GM12874 (cell line): ENCODE measurements at regions not wholly inside any gene's neighbourhood (a gene's known extent, or its start where the extent isn't known, plus 50 kb on each side); places are given as distances from the start of the nearest gene placed in this dataset.

ENCODE experiments used
- TF ChIP-seq, protein P1 (sequence below): IDR thresholded peaks from 2 replicates; pipeline ENCODE4 v1.5.1; 2011; ENCODE audit warnings: low read depth, mild to moderate bottlenecking, control low read depth, low read length, moderate library complexity; ENCODE audit not compliant: insufficient read depth

DNA sequence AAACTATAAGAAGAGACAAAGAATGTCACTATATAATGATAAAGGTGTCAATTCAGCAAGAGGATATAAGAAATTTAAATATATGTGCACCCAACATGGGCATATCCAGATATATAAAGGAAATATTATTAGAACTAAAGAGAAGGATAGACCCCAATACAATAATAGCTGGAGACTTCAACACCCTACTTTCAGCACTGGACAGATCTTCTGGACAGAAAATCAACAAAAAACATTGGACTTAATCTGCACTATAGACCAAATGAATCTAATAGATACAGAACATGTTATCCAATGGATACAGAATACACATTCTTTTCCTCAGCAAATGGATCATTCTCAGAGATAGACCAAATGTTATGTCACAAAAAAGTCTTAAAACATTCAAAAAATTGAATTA is 327.7 kb downstream of the PPP1R2C start:
- TF ChIP-seq, protein P1, sequence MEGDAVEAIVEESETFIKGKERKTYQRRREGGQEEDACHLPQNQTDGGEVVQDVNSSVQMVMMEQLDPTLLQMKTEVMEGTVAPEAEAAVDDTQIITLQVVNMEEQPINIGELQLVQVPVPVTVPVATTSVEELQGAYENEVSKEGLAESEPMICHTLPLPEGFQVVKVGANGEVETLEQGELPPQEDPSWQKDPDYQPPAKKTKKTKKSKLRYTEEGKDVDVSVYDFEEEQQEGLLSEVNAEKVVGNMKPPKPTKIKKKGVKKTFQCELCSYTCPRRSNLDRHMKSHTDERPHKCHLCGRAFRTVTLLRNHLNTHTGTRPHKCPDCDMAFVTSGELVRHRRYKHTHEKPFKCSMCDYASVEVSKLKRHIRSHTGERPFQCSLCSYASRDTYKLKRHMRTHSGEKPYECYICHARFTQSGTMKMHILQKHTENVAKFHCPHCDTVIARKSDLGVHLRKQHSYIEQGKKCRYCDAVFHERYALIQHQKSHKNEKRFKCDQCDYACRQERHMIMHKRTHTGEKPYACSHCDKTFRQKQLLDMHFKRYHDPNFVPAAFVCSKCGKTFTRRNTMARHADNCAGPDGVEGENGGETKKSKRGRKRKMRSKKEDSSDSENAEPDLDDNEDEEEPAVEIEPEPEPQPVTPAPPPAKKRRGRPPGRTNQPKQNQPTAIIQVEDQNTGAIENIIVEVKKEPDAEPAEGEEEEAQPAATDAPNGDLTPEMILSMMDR: no peak

DNA sequence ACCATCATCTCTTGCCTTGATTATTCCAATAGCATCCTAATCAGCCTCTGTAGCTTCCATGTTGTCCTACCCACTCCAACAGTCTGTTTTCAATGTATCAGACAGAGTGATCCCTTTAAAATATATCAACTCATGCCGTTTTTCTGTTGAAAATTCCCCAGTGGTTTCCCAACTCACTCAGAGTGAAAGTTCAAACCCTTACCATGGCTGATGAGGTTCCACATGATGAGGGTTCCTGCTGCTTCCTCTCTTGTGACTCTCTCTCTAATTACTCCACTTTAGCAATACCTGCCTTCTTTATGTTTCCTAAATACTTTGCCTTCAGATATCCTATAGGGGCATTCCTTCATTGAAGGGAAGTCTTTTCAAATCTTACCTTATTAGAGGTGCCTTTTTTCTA is 334.7 kb downstream of the PPP1R2C start:
- TF ChIP-seq, protein P1: no peak

DNA sequence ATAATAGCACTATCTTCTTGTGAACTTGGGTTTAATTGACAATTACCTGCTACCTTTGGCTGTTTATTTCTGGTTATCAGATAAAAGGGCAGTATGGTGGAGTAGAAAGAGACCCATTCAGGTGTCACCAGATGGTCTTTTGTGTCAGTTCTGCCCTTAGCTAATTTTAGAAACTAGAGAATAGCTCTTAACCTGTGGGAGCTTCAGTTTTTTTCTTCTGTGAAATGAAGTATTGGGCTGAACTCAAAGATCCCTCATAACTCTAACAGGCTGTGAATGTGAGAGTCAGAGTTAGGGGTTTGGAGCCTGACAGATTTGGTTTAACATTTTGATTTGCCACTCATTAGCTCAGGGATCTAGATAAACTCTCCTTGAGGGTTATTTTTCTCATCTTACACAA is 335.2 kb downstream of the PPP1R2C start:
- TF ChIP-seq, protein P1: no peak

DNA sequence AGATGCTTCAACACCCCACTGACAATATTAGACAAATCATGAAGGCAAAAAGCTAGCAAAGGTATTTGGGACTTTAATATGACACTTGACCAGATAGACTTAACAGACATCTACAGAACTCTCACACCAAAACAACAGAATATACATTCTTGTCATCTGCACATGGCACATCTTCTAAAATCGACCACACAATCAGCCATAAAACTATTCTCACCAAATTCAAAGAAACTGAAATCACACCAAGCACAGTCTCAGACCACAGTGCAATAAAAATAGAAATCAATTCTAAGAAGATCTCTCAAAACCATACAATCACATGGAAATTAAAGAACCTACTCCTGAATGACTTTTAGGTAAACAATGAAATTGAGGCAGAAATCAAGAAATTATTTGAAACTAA is 340.8 kb downstream of the PPP1R2C start:
- TF ChIP-seq, protein P1: no peak

DNA sequence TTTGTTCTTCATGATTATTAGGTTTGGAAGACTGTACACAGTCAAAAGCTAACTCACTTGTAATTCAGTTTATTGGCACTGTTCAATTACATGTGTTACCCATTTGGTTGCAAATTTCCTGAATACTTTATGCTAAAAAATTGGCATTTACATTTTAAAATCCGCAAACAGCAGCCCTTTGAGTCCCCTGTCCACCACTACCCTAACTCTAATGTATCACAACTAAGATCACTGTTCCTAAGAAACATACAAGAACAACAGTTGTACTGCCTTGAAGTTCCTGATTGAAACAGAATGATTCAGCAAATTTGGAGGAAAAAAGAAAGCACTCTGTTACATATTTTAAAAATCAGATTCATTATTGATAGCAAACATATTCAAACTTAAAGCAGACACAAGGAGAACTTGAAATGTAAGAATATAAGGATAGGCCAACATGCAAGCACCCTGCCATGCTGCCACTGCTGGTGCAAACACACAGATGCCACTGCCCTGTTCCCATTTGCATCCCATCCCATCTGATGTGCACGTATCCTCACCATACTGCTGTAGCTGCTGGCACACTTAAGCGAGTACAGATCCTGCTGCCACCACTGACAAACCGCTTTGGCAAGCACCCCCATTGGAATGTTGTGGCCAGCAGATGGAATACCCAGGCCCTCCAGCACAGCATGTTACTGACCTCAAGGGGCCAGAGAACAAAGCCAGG is 343.4 kb downstream of the PPP1R2C start:
- TF ChIP-seq, protein P1: no peak

DNA sequence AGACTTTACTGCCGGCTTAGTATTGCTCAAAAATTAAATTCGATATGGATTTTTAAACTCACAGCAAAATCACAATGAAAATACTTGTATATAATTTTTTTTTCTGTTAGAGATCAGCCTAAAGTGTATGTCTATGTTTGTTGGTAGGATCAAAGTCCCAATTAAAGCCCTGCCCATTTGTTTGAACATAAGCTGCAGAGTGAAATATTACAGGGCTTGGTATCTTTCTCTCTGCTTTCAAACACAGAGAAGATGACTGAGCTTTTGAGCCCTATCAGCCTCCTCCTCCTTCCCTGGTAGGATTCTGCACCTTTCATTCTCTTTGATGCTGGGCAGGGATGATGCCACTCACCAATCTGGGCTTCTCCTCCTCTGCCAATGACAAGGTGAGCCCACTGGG is 345.4 kb downstream of the PPP1R2C start:
- TF ChIP-seq, protein P1: no peak

DNA sequence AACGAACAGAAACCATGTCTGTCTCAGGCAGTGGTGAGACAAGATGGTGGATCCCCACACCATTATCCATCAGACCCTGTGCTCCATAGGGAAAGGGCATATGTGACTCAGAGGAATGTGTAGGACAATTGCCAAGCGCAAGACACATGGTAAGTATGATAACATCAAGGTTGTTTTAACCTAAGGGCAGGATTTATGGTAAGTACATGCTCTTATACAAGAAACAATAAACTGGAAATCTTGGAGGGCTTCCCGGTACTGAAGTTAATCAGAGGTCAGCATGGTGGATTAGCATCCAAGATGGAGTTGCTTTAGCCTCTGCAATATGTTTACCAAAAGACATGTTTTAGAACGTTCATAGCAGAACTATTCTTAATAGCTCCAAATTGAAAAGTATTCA is 355.0 kb downstream of the PPP1R2C start:
- TF ChIP-seq, protein P1: no peak

DNA sequence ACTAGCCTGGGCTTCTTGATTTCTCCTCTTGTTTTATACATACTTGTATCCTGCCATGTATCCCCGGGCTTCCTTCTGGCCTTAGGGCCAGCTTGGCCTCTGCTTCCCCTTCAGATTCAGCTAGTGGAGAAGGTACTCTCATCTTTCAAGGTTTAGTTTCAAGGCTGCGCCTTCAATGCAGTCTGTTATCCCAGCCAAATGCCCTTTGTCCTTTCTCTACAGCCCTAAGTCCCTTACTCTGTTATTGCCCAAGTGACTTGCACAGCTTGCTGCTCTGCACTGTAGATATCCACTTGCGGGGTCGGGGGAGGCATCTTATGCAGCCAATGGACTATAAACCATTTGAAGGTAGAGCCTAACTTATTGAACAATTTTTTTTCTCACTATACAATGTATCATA is 357.5 kb downstream of the PPP1R2C start:
- TF ChIP-seq, protein P1: no peak
